Heart right ventricle (tissue), 16 donors: ENCODE measurements at regions not wholly inside any gene's neighbourhood (a gene's known extent, or its start where the extent isn't known, plus 50 kb on each side); places are given as distances from the start of the nearest gene placed in this dataset.

Experiments
- ATAC-seq, 8 donors: fragments of 200-7000 bp; cut with Tn5 transposase; one replicate each; pipeline ENCODE4 v1.9.1; 2020; ENCODE audit warnings: mild to moderate bottlenecking in 8 of 8, moderate library complexity in 8 of 8, moderate number of reproducible peaks in 1 of 8
- DNase-seq, 2 donors: peaks; one replicate each; pipeline ENCODE4 v3.0.0-alpha.2; 2020
- H3K27ac ChIP-seq, 10 donors: fragments of 200-600 bp; sonication (generic) in 2 of 10; one replicate each; pipeline versions ENCODE4 v1.5.0 to v1.8.0; 2020 to 2022; ENCODE audit warnings: mild to moderate bottlenecking in 3 of 10
- H3K27me3 ChIP-seq, 7 donors: fragments of 200-600 bp; one replicate each; pipeline ENCODE4 v1.8.0; 2021 to 2022; ENCODE audit warnings: mild to moderate bottlenecking in 2 of 7
- H3K36me3 ChIP-seq, 9 donors: fragments of 200-600 bp; sonication (generic) in 1 of 9; one replicate each; pipeline versions ENCODE4 v1.5.0 to v1.8.0; 2020 to 2022; ENCODE audit warnings: mild to moderate bottlenecking in 2 of 9
- H3K4me1 ChIP-seq, 9 donors: fragments of 200-600 bp; sonication (generic) in 1 of 9; one replicate each; pipeline versions ENCODE4 v1.5.0 to v1.8.0; 2020 to 2022; ENCODE audit warnings: mild to moderate bottlenecking in 4 of 9
- H3K4me3 ChIP-seq, 10 donors: fragments of 200-600 bp; sonication (generic) in 2 of 10; one replicate each; pipeline versions ENCODE4 v1.5.0 to v1.8.0; 2020 to 2022; ENCODE audit warnings: mild to moderate bottlenecking in 7 of 10, moderate library complexity in 2 of 10
- H3K9me3 ChIP-seq, 11 donors: fragments of 200-600 bp in 10 of 11; sonication (generic) in 2 of 11; one replicate each; pipeline versions ENCODE4 v1.5.0 to v1.8.0; 2013 to 2022; ENCODE audit warnings: mild to moderate bottlenecking in 2 of 11, control low read depth in 1 of 11, moderate library complexity in 1 of 11
- CTCF ChIP-seq, 9 donors: fragments of 200-600 bp; sonication (generic) in 2 of 9; IDR thresholded peaks; one replicate each; pipeline versions ENCODE4 v1.5.0 to v1.8.0; 2021 to 2022; ENCODE audit warnings: antibody characterized with exemption in 9 of 9, mild to moderate bottlenecking in 5 of 9, moderate library complexity in 1 of 9
- WGBS, 2 donors: extraction: QIAGEN DNeasy Blood & Tissue Kit; methylation state at CpG; one replicate each; pipeline ENCODE4 v1.1.7; 2013; ENCODE audit warnings: inconsistent platforms in 1 of 2; 5-methylcytosine and 5-hydroxymethylcytosine counted together
- intact Hi-C, 10 donors: fragments of 100-400 bp; cut with DNase I; formaldehyde crosslinking; loops; one replicate each; pipeline versions ENCODE4 v1.11.1 to v1.14.2; 2022
- donor health status: Arrhythmogenic right ventricular cardiomyopathy.
- donor health status: ischemic (EF 13 %, LVEDD 7.1; RV severe dilation, severe dysfunction).
- donor health status: healthy with polysubstance abuse.
- donor health status: DM: no; HTN: yes; CAD: no.
- donor health status: DM: no; HTN: no; CAD: no.
- donor health status: ischemic (EF 25% LVEDD 6.9; RV normal size, moderate dysfunction).
- donor health status: ischemic (EF 25% LVEDD 5.7; RV mildly dilated, moderate dysfunction).
- donor health status: healthy.
- donor health status: DM: yes; HTN: yes; CAD: no.
- donor health status: Ischemic cardiomyopathy.
- donor health status: ischemic (EF 35%, LVEDD 5.7; RV mildly dilated, moderate dysfunction).
- donor health status: nonischemic (EF 11% LVEDD 7.7; RV severe dilation, severe dysfunction).
- donor health status: DM: yes; HTN: yes; CAD: no.
- donor health status: PGD.
- donor health status: ischemic (EF 29% LVEDD 5.4; RV normal size, mild dysfunction).
- donor health status: nonischemic (EF 23%, LVEDD 6.1; RV moderate dilation, normal function).

GRCh38 chr10:58930500-58930899 lies 245.9 kb upstream of the PHYHIPL start:
- WGBS, 2 donors: 87 to 93% methylated on average over 4 of the region's 4 CpGs
- intact Hi-C loops: loop anchor here in 2 of 10 donors (10.0 kb wide), 2 partner anchors 136 to 146 kb away; no protein-coding TSS in a partner anchor
- H3K4me1 ChIP-seq: no peaks in the 10 kb centered on the region

GRCh38 chr10:58932126-58932525 lies 244.3 kb upstream of the PHYHIPL start:
- intact Hi-C loops: loop anchor here in 2 of 10 donors (10.0 kb wide), 2 partner anchors 137 to 147 kb away; no protein-coding TSS in a partner anchor
- 87 to 91% methylated on average over 3 of the region's 3 CpGs for WGBS, 2 donors
- TF ChIP-seq CTCF (IDR thresholded peaks at IDR 0.05): no peak
- Histone ChIP-seq H3K4me3 (no peak overlapping the region), H3K27ac (no peak overlapping the region), H3K9me3 (peaks cover 0 to 11% (median 0%) of the 10 kb centered on the region in 11 donors), H3K4me1 (no peaks in the 10 kb centered on the region), H3K27me3 (no peaks in the 10 kb centered on the region), H3K36me3 (no peaks in the 10 kb centered on the region)
- ATAC-seq (no peak), DNase-seq (no peak)

More at GRCh38 chr10:58930500-58930899, 245.9 kb upstream of the PHYHIPL start:
- Histone ChIP-seq H3K27ac (no peak overlapping the region), H3K27me3 (no peaks in the 10 kb centered on the region), H3K36me3 (no peaks in the 10 kb centered on the region), H3K4me3 (no peak overlapping the region), H3K9me3 (peaks cover 0 to 12% (median 0%) of the 10 kb centered on the region in 11 donors)
- TF ChIP-seq CTCF (IDR thresholded peaks at IDR 0.05): no peak
- ATAC-seq (no peak), DNase-seq (no peak)

DNA sequence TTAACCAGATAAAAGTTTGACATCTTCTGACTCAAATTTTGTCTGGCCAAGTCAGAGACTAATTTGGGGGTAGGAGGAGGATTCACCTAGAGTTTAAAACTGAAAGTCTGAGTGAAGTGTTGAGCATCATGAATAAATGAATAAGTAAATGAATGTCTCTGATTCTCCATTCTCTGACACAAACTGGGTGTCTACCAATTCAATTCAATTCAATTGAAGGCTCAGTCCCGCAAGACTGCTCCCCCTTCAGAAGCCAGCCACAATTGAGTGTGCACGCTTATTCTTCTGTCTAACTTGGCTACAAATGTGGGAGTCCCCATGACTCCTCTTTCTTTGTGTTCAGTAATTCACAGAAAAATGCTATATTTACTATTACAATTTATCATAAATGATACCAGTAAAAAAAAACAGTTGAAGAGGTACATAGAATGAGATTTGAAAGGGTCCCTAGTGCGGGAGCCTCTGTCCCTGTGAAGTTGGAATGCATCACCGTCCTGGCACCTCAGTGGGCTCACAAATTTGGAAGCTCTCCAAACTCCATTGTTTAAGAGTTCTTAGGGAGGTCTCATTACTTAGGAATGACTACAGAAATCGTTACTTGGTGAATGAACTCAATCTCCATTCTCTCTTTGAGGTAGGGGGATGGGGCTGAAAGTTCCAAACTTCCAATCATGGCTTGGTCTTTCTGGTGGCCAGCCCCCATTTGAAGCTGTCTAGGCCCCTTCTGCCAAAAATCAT lies 243.7 kb upstream of the PHYHIPL start:
- no peaks in the 10 kb centered on the region for H3K27me3 ChIP-seq
- no peak for TF ChIP-seq CTCF (IDR thresholded peaks at IDR 0.05)
- WGBS, 2 donors: 82 to 87% methylated on average over 5 of the region's 5 CpGs
- no peaks in the 10 kb centered on the region for H3K4me1 ChIP-seq
- DNase-seq: no peak
- peaks cover 0 to 5% (median 0%) of the 10 kb centered on the region in 11 donors for H3K9me3 ChIP-seq
- H3K27ac ChIP-seq: no peak overlapping the region
- ATAC-seq: no peak
- no peaks in the 10 kb centered on the region for H3K36me3 ChIP-seq
- intact Hi-C loops: loop anchor here in 2 of 10 donors (10.0 kb wide), 2 partner anchors 138 to 148 kb away; no protein-coding TSS in a partner anchor
- H3K4me3 ChIP-seq: no peak overlapping the region

- Histone ChIP-seq H3K27ac (no peak overlapping the region), H3K4me3 (no peak overlapping the region), H3K36me3 (no peaks in the 10 kb centered on the region), H3K27me3 (no peaks in the 10 kb centered on the region), H3K9me3 (no peaks in the 10 kb centered on the region), H3K4me1 (no peaks in the 10 kb centered on the region)
- intact Hi-C loops: loop anchor here in 2 of 10 donors (10.0 kb wide), 2 partner anchors 142 to 152 kb away; no protein-coding TSS in a partner anchor
- ATAC-seq (peak in 1 of 8 donors; percentile 27), DNase-seq (no peak)
- no peak for TF ChIP-seq CTCF (IDR thresholded peaks at IDR 0.05)
- 80 to 85% methylated on average over 3 of the region's 3 CpGs for WGBS, 2 donors
Measured at GRCh38 chr10:58936364-58936763, 240.1 kb upstream of the PHYHIPL start.
